GM21737 (cell line): ENCODE measurements at regions not wholly inside any gene's neighbourhood (a gene's known extent, or its start where the extent isn't known, plus 50 kb on each side); places are given as distances from the start of the nearest gene placed in this dataset.
"Not testable (repeated sequence)": the region's sequence is repeated elsewhere in the genome, so short reads cannot be mapped to it uniquely, and the experiment has no call there.

Experiments
- ATAC-seq: cut with Tn5 transposase; IDR thresholded peaks from one replicate; pipeline ENCODE4 v1.9.1; 2021; ENCODE audit warnings: mild to moderate bottlenecking, moderate library complexity; ENCODE audit not compliant: unreplicated experiment

DNA sequence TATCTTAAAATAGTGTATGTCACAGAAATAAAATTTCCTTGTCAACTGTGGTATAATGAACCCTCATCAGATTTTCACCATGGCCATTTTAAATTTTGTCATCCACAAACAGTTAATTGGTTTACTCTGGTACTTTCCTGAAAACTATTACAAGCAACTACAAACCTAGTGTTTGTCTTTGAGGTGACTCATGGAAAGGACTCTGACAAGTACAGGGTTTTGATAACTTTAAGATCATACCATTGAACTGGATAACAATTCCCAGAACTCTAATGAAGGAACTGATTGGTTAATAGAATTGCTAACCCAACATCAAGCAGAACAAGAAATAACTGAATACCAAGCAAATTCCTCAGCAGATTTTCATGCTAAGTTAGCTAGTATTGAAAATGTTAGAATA lies 237.7 kb upstream of the IPO5 start:
- no peak for ATAC-seq

DNA sequence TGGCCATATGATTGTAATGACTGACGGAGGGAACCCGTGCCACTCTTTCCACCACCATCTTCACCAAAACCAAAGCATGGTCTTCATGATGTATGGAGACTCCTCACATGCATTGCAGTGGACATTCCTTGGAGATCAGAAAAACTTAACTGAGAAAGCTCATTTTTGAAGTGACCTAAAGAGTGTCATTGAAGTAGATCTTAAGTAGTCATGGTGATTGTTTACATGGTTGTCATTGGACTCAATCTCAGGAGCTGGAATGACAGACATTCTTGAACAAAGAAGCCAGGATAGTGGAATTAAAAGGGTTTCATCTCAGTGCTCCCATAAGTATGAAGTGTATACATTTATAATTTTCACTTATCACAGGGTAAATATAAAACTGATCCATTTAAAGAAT lies 236.7 kb upstream of the IPO5 start:
- ATAC-seq: no peak

DNA sequence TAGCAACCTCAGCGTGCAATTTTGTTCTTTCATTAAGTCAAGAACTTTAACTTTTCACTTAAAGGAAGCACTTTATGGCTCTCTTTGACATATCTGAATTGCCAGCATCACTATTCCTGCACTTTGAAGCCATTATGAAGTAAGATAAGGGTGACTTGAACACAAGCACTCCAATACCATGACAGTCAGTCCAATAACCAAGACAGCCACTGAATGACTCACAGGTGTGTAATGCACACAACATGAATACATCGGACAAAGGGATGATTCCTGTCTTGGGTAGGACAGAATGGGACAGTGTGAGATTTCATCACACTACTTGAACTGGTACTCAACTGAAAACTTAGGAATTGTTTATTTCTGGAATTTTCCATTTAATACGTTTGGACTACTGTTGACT lies 233.7 kb upstream of the IPO5 start:
- no peak for ATAC-seq

DNA sequence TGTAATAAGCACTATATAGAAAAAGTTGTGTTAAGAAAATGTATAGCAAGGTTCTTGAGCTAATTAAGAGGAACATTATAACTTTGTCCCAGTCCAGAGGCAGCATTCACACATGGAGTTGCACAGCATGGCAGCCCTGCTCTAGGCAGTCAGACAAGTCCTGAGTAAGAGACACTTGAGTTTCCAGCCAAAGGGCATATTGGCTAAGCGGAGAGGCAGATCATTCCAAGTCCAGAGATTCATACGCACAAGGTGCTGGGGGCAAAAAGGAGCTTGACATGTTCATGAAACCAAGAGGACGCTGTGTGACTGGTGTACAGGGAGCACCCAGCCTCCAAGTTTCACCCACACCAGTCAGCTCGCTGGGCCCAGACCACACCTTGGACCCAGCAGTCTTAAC lies 232.6 kb upstream of the IPO5 start:
- ATAC-seq: no peak

DNA sequence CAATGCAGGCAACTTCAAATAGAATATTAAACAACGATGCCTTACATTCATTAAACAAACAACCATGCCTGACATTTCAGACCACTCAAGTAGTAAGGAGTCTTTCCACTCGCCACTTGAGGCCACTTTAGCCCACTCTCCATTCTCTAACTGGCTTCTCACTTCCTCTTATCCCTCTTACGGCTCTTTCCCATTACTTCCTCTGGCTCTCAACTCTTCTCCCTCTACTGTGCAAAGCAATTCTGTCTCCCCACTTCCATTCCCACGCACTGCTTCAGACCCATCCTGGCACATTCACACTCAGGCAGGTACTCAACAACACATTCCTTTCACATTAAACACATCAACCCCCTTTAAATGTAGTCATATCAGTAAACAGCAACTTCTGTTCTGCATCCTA lies 229.8 kb upstream of the IPO5 start:
- ATAC-seq: no peak

DNA sequence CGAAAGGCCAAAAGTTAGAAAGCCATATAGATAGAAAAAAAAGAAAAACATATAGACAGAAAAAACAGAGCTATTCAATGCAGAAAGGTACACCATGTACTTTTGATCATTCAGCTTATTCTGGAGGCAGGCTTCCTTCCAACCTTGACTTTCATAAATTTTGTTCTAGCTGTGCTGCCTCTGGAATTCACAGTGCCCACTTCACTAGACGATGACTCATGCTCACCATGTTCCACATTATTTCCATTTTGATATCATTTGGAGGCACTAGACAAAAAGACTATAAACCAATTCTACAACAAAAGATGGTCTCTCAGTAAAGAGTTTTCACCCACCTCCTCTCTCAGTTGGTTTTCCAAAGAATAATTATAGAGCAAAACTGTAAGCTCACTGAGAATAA lies 229.0 kb upstream of the IPO5 start:
- ATAC-seq: no peak

DNA sequence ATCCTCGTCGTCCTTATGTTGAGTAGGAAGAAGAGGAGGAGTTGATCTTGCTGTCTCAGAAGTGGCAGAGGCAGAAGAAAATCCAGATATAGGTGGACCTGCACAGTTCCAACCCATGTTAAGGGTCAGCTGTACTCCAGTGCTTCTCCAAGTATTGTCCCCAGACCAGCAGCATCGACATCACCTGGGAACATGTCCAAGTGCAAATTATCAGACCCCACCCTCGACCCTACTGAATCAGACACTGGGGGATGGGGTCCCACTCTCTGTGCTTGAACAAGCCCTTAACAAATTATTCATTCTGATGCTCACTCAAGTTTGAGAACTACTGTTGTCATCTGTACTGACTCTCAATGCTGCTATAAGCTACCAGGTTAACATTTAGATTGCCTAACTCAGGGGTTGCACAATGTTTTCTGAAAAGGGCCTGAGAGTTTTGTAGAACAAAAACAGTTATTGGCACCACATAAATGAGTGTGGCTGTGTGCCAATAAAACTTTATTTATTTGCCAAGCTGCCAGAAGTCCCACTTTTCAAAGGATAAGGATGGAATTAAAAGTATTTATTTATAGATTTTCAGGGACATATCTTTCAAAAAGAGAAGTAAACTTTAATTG lies 226.7 kb upstream of the IPO5 start:
- ATAC-seq: no peak

DNA sequence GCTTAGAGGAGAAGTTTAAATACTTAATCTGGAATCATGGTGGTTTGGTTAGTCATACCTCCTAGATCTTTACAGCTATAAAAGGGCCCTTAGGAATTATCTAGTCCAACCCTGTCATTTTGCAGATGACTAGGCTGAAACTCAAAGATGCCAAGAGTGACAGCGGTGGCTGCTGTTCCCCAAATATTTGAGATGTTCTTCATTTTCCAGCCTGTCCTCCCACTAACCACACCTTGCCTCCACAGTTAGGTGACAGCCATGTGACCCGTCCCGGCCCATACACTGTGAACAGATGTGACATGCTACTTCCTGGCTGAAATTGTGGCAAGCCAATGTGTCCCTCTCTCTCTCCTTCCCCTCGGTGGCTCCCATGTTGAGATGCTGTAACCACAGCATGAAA lies 225.5 kb upstream of the IPO5 start:
- ATAC-seq: no peak

DNA sequence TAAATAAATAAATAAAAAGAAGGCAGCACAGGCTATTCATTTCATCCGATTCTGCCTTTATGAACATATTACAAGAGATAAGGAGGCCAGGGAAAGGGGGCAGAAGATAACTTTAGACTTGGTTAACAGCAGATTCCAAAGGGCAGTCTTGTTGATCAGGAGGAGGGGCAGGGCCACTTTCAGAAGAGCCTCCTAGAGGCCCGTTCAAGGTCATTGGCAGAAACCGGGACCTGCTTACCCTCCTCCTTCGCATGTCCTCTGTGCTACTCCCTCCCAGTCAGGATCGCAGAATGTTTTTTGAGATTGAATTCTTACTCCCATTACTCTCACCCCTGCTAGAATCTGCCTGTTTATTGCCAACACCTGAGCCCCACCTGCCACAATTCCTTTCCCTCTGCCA lies 217.0 kb upstream of the IPO5 start:
- ATAC-seq: no peak

DNA sequence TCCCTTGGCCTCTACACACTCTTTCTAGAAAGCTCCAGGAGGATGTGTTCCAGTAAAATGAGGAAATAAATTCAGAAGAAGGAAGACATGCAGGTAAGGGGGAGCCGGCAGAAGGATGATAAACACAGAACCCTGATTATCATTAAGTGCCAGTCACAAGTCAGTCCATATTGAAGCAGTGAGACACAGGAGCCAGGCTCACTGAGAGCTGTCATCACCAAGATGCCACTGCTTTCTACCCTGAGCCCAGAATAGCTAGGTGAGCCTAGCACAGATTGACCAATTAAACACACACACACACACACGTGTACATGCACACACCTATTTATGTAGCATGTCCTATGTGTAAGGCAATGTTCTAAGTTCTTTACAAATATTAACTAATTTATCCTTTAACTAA lies 211.4 kb upstream of the IPO5 start:
- no peak for ATAC-seq

DNA sequence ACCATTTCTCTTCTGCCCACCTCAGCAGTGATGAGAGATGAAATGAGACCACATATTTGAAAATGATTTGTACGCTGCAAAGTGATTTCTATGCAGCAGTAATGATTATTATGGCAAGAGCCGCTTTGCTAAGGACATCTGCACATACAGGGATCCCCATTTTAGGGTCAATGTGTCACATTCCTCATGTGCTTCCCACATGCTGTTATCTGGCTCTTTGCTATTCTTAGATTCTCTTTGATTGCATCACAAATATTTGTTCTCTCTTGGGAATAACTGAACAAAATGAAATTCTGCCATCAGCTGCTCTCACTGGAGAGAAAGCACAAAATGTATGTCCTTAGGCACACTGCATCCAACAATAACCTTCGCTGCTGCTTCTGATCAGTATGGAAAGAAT lies 209.5 kb upstream of the IPO5 start:
- no peak for ATAC-seq

DNA sequence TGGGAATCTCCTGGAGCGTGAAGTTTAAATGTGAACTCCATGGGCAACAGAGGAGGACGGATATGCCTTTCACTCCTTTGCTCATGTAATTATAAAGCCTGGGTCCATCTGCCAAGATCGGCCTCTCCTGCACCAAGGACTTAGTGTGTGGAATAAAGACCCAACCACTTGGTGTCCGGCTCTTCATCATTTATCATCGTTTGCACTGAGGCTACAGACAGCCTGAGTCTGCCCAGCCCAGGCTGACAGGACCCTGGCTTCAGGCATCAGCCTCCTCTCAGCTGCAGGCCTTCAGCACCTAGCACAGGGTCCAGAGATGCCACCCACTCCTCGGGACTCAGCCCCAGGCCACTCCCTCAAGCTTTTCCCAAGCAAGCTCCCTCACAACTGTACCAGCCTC lies 206.8 kb upstream of the IPO5 start:
- ATAC-seq: no peak

DNA sequence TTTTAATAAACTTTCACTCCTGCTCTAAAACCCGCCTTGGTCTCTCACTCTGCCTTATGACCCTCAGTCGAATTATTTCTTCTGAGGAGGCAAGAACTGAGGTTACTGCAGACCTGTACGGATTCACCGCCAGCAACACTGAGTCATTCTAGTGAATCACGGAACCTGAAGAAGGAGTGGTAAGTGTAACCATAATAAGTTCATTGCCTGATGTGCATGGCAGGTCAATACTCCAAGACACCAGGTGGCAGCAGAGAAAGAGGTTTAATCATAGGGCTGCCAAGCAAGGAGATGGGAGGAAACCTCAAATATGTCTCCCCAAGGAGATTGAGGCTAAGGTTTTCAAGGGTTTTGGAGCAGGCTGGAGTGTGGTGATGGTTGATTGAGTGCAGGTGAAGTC lies 204.3 kb upstream of the IPO5 start:
- no peak for ATAC-seq

DNA sequence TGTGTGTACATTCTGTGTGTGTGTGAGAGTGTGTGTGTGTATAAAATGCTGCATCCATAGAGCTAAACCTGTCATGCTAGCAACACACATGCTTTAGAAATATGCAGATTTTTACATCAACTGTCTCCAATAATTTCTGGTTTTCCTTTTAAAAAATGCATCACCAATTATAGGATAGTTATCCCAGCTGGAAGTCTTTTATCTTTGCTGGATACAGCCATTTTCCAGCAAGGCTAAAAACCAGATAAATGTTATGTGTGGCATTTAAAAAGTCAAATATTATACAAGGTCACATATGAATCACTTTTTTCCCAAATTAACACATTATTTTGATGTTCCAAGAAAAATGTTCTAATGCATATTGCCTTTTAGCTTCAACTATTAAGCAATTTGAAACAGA lies 202.0 kb upstream of the IPO5 start:
- ATAC-seq: no peak

DNA sequence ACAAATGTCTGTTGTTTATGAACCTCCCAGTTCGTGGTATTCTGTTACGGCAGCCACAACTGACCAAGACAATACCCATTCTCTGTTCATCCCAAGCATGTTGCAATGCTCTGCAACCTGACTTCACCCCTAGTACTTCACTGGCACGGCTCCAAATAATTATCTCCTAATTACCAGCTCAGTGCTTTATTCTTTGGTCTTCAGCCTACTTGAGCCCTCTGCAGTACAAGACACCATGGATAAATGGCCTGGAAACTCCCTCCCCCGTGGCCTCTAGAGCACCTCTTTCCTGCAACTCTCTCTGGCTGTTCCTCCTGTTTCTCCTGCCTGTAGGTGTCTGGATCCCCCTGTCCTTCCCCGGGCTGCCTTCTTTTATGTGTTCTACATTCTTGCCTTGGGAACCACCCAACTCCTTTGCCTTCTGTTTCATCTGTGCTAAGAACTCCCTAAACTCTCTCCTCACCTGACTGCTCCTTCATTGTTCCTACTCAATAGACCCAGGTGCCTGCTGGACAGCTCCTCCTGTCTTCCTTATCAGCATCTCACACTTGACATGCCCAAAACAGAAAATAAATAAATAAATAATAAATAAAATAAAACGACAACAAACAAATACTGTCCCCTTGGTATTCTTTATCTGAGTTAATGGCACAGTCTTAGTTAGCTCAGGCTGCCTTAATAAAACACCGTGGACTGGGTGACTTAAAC lies 200.4 kb upstream of the IPO5 start:
- no peak for ATAC-seq

DNA sequence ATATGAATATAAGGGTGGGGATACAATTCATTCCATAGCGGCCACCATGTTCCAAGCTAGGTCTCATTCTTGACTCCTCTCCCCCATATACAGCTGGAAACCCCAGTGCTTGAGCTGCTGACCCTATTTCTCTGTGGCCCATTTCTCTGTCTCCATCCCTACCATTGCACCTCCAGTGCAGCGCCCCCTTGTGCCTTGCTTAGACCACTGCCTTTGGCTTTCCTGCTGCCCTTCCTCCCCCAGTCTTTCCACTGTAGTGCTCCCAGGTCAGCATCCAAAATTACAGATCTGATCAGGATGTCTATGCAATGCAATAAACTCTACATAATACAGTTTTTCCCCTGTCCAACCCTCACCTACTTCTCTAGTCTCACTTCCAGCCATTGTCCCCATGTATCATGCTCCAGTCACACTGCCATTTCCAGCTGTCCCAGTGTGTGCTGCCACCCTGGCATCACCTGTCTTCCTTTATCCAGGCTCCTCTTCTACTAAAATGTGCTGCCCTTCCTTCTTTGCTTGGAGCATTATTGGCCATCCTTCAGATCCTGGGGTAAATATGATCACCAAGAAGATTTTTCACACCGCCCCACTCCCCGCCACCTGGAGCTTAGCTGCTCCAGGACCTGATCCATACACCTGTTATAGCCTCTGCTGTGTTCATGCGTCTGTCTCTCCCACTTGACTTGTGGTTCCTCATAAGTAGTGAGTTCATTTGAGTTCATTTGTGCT lies 199.4 kb upstream of the IPO5 start:
- no peak for ATAC-seq

DNA sequence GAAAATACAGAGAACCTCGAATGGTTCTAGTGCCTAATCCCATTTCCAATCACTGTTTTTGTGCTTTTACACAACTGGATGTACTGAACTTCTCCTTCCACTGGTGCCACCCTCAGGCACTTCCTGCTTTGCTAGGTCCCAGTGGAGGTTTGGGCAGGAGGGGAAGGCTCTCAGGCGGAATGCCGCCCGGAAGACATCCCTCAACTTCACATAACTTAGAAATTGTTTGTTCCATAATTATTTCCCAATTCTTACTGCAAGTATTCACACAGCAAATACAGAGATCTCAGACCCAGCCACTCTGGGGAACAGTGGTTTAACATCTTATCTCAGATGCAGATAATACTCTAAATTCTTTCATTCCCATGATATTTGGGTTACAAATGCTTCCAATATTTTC lies 195.7 kb upstream of the IPO5 start:
- no peak for ATAC-seq

DNA sequence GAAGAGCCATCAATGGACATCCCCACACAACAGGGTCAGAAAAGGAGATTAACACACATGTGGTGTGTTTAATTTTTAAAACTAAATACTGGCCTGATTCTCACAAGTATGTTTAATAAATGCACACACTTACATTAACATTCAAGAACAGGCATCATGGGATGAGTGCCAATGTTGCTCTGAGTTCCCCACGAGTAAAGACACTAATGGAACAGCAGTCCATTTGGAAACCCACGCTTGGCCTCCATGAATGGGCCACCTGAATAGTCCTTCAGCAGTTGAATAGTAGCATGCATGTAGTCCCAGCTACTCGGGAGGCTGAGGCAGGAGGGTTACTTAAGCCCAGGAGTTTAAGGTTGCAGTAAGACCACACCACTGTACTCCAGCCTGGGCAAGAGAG lies 195.2 kb upstream of the IPO5 start:
- no peak for ATAC-seq

DNA sequence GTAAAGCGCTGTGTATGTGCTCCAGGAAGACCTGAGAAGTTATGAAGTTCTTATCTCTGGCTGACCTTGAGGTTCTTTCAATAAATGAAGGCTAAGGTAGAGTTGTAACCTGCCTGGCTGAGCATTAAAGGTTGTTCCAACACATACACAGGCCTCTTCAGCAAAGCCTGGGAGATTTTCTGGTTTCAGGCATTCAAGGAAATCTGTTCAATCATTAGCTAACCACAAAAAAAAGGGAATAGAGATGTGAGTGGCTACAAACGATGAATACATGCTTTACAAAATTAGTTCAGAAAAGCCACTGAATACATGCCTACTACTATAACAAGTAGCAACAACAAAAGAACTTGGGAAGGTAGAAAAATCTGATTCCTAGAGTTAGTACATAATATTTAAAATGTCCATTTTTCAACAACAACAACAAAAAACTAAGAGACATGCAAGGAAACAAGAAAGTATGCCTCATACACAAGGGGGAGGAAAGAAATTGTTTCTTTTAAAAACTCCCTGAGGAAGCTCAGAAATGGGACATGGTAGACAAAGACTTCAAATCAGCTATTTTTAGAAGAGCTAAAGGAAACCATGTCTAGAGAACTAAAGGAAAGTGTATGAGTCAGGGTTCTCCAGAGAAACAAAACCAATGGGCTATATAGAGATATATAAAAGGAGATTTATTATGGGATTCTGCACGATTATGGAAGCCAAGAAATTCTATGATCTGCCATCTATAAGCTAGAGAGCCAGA lies 191.5 kb upstream of the IPO5 start:
- ATAC-seq: no peak

DNA sequence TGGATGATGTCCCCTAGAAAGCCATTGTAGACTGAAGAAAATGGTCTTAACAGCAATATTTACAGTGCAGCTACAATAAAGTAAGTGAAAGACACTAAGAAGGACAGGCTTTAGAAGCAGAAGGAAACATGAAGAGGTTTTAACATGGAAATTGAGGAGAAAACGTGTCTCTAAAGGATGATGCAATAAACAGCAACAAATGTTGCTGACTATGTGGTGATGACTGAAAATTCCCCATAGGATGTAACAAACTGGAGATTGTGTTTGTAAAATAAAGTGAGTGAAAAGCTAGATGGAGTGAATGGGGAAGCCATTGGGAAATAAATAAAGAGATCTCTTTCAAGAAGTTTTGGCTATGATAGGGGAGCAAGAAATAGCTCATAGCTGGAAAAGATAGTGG lies 186.7 kb upstream of the IPO5 start:
- no peak for ATAC-seq

DNA sequence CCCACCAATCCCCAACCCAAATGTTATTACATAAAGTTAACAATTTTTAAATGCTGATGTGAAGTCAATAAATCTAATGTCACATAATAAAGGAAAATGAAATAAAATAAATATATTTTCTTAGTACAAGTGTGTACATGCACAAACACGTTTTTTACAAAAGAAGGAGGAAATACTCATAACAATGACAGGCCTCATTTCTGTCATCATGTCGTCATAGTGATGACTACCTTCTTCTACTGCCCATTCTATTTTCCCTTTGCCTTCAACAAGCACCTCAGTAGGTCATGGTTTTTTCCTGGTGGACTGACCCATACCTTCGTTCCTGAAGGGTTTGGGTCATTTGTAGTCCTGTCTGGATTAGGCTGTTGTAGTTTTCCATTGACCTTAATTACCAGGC lies 185.3 kb upstream of the IPO5 start:
- no peak for ATAC-seq

DNA sequence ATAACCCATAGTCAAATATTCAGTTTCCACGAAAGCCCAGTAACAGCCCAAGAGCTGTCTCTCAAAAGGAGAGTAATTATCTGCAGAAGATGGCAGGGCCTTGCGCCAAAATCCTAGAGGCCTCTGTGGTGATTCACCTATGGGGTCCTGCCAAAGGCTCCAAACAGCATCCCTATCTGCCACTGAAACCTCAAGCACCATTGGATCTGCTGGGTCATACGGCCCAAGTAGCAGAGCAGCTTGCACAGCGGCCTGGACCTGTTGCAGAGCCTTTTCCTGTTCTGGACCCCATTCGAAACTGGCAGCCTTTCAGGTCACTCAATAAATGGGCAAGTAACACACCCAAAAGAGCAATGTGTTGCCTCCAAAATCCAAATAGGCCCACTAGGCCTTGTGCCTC lies 183.2 kb upstream of the IPO5 start:
- ATAC-seq: not testable (repeated sequence)
